Neural cell (in vitro differentiated cells): ENCODE measurements at regions not wholly inside any gene's neighbourhood (a gene's known extent, or its start where the extent isn't known, plus 50 kb on each side); places are given as distances from the start of the nearest gene placed in this dataset.

ENCODE experiments used
- H2AFZ ChIP-seq: fragments of 200-600, 300-800 bp; sonication (generic), shearing (Covaris generic); 2 replicates; pipeline ENCODE4 v1.6.0; 2014; ENCODE audit warnings: low read depth, mild to moderate bottlenecking, antibody characterized with exemption, low read length, moderate library complexity
- H3F3A ChIP-seq: fragments of 200-600 bp; shearing (Covaris generic); 2 replicates; pipeline ENCODE4 v1.6.1; 2016; ENCODE audit warnings: mild to moderate bottlenecking, moderate library complexity, mixed read lengths, antibody characterized with exemption, low read length; ENCODE audit not compliant: insufficient read depth, poor library complexity, severe bottlenecking
- H3K27ac ChIP-seq: fragments of 200-600, 300-800 bp; sonication (generic), shearing (Covaris generic); 2 replicates; pipeline ENCODE4 v1.5.1; 2014; ENCODE audit warnings: mild to moderate bottlenecking, low read length, moderate library complexity
- H3K27me3 ChIP-seq: fragments of 300-800, 200-600 bp; sonication (generic), shearing (Covaris generic); 2 replicates; pipeline ENCODE4 v1.6.0; 2014; ENCODE audit warnings: mild to moderate bottlenecking, low read depth, low read length, moderate library complexity; ENCODE audit not compliant: insufficient read depth
- H3K36me3 ChIP-seq: fragments of 300-800, 200-600 bp; sonication (generic), shearing (Covaris generic); 2 replicates; pipeline ENCODE4 v1.5.1; 2014; ENCODE audit warnings: mild to moderate bottlenecking, antibody characterized with exemption, low read length, moderate library complexity; ENCODE audit not compliant: insufficient read depth
- H3K4me2 ChIP-seq: fragments of 300-800, 200-600 bp; sonication (generic), shearing (Covaris generic); 2 replicates; pipeline ENCODE4 v1.6.0; 2014; ENCODE audit warnings: mild to moderate bottlenecking, low read length
- H3K4me3 ChIP-seq: fragments of 300-800, 200-600 bp; sonication (generic), shearing (Covaris generic); 2 replicates; pipeline ENCODE4 v1.5.1; 2014; ENCODE audit warnings: mild to moderate bottlenecking, low read length, moderate library complexity
- H3K79me2 ChIP-seq: fragments of 200-600 bp; shearing (Covaris generic); replicated peaks from 2 replicates; pipeline ENCODE4 v1.6.0; 2014; ENCODE audit warnings: mild to moderate bottlenecking, low read length, moderate library complexity; ENCODE audit not compliant: insufficient read depth
- H3K9ac ChIP-seq: fragments of 300-800, 200-600 bp; sonication (generic), shearing (Covaris generic); 2 replicates; pipeline ENCODE4 v1.6.1; 2016; ENCODE audit warnings: mild to moderate bottlenecking, low read length, mixed read lengths
- H3K9me2 ChIP-seq: fragments of 200-600 bp; shearing (Covaris generic); 2 replicates; pipeline ENCODE4 v1.6.1; 2016; ENCODE audit warnings: mild to moderate bottlenecking, low read length, mixed read lengths; ENCODE audit not compliant: insufficient read depth
- H3K9me3 ChIP-seq: fragments of 200-600, 300-800 bp; sonication (generic), shearing (Covaris generic); 2 replicates; pipeline ENCODE4 v1.6.1; 2016; ENCODE audit warnings: mild to moderate bottlenecking, mixed run types, low read length, moderate library complexity, mixed read lengths
- H4K20me1 ChIP-seq: fragments of 200-600 bp; shearing (Covaris generic); 2 replicates; pipeline ENCODE4 v1.6.1; 2016; ENCODE audit warnings: mild to moderate bottlenecking, mixed run types; ENCODE audit not compliant: insufficient read depth
- EP300 ChIP-seq: fragments of 450-650 bp; conservative IDR thresholded peaks from 2 replicates; pipeline ENCODE4 v1.6.1; 2014; ENCODE audit warnings: antibody characterized with exemption, mild to moderate bottlenecking, moderate library complexity; ENCODE audit not compliant: poor library complexity, severe bottlenecking
- EZH2 ChIP-seq: fragments of 200-600, 300-800 bp; shearing (Covaris generic), sonication (generic); IDR thresholded peaks from 2 replicates; pipeline ENCODE4 v1.6.1; 2014; ENCODE audit warnings: antibody characterized with exemption, low read length, borderline replicate concordance, mild to moderate bottlenecking; ENCODE audit not compliant: insufficient read depth, poor library complexity, severe bottlenecking
- MXI1 ChIP-seq: fragments of 450-650 bp; conservative IDR thresholded peaks from 2 replicates; pipeline ENCODE4 v1.6.1; 2014; ENCODE audit warnings: antibody characterized with exemption, mild to moderate bottlenecking; ENCODE audit not compliant: poor library complexity, severe bottlenecking
- POLR2AphosphoS5 ChIP-seq: IDR thresholded peaks from 2 replicates; pipeline ENCODE4 v1.6.1; 2012
- RAD21 ChIP-seq: fragments of 450-650 bp; conservative IDR thresholded peaks from 2 replicates; pipeline ENCODE4 v1.6.1; 2014; ENCODE audit warnings: antibody characterized with exemption, mild to moderate bottlenecking, moderate library complexity
- SMC3 ChIP-seq: fragments of 450-650 bp; conservative IDR thresholded peaks from 2 replicates; pipeline ENCODE4 v1.6.1; 2014; ENCODE audit warnings: antibody characterized with exemption, mild to moderate bottlenecking, moderate library complexity; ENCODE audit not compliant: poor library complexity
- TAF1 ChIP-seq: IDR thresholded peaks from 2 replicates; pipeline ENCODE4 v1.6.1; 2012; ENCODE audit warnings: low read depth
- TF ChIP-seq, protein P1 (sequence below): fragments of 450-650 bp; IDR thresholded peaks from 2 replicates; pipeline ENCODE4 v1.5.1; 2014; ENCODE audit warnings: antibody characterized with exemption, mild to moderate bottlenecking, moderate library complexity; ENCODE audit not compliant: poor library complexity, severe bottlenecking
- TF ChIP-seq, protein P2 (sequence below): IDR thresholded peaks from 2 replicates; pipeline ENCODE4 v1.6.1; 2012; ENCODE audit warnings: borderline replicate concordance

DNA sequence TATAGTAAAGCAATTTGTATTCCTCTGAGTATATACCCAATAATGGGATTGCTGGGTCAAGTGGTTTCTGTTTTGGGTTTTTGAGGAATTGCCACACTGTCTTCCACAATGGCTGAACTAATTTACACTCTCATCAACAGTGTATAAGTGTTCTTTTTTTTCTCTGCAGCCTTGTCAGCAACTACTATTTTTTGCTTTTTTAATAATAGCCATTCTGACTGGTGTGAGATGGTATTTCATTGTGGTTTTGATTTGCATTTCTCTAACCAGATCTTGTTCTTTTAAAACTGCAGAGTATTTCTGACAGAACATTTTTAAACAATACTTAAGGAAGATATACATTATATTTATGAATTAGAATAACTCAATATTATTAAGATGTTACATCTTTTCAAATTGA is 1140.5 kb upstream of the CNTN5 start:
- no peaks in the 10 kb centered on the region for H3K36me3 ChIP-seq
- no peaks in the 10 kb centered on the region for H3K27me3 ChIP-seq
- H3K9me3 ChIP-seq: no peaks in the 10 kb centered on the region
- H3K9me2 ChIP-seq: no peaks in the 10 kb centered on the region
- no peaks in the 10 kb centered on the region for H3K79me2 ChIP-seq
- no peak overlapping the region for H3K4me2 ChIP-seq
- TF ChIP-seq MXI1 (no peak), EP300 (no peak), POLR2AphosphoS5 (no peak), RAD21 (no peak), EZH2 (no peak), SMC3 (no peak), TAF1 (no peak)
- TF ChIP-seq, protein P1, sequence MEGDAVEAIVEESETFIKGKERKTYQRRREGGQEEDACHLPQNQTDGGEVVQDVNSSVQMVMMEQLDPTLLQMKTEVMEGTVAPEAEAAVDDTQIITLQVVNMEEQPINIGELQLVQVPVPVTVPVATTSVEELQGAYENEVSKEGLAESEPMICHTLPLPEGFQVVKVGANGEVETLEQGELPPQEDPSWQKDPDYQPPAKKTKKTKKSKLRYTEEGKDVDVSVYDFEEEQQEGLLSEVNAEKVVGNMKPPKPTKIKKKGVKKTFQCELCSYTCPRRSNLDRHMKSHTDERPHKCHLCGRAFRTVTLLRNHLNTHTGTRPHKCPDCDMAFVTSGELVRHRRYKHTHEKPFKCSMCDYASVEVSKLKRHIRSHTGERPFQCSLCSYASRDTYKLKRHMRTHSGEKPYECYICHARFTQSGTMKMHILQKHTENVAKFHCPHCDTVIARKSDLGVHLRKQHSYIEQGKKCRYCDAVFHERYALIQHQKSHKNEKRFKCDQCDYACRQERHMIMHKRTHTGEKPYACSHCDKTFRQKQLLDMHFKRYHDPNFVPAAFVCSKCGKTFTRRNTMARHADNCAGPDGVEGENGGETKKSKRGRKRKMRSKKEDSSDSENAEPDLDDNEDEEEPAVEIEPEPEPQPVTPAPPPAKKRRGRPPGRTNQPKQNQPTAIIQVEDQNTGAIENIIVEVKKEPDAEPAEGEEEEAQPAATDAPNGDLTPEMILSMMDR: no peak
- TF ChIP-seq, protein P2, sequence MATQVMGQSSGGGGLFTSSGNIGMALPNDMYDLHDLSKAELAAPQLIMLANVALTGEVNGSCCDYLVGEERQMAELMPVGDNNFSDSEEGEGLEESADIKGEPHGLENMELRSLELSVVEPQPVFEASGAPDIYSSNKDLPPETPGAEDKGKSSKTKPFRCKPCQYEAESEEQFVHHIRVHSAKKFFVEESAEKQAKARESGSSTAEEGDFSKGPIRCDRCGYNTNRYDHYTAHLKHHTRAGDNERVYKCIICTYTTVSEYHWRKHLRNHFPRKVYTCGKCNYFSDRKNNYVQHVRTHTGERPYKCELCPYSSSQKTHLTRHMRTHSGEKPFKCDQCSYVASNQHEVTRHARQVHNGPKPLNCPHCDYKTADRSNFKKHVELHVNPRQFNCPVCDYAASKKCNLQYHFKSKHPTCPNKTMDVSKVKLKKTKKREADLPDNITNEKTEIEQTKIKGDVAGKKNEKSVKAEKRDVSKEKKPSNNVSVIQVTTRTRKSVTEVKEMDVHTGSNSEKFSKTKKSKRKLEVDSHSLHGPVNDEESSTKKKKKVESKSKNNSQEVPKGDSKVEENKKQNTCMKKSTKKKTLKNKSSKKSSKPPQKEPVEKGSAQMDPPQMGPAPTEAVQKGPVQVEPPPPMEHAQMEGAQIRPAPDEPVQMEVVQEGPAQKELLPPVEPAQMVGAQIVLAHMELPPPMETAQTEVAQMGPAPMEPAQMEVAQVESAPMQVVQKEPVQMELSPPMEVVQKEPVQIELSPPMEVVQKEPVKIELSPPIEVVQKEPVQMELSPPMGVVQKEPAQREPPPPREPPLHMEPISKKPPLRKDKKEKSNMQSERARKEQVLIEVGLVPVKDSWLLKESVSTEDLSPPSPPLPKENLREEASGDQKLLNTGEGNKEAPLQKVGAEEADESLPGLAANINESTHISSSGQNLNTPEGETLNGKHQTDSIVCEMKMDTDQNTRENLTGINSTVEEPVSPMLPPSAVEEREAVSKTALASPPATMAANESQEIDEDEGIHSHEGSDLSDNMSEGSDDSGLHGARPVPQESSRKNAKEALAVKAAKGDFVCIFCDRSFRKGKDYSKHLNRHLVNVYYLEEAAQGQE: no peak
- no peak overlapping the region for H3K27ac ChIP-seq
- no peak overlapping the region for H3K9ac ChIP-seq
- no peak overlapping the region for H2AFZ ChIP-seq
- H4K20me1 ChIP-seq: no peaks in the 10 kb centered on the region
- H3F3A ChIP-seq: no peaks in the 10 kb centered on the region
- no peak overlapping the region for H3K4me3 ChIP-seq

DNA sequence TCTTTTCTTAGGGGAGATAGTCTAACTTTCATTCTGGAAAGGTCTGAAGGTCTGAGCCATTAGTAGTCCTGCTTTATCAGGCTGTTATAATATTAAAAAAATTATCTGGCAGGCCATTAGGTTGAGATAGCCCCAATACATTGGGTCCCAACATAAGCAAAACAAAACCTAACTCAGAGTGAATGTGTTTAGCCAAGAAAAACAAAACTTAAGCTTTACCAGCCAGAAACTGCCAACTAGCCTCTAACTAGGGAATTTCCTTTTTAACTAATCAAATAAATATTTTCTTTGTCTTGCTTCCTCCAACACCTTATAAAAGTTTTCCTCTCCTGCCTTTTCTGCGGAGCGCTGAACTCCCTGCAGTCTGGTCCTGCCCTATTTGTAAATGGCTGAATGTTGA is 1137.7 kb upstream of the CNTN5 start:
- Histone ChIP-seq H3K4me3 (no peak overlapping the region), H3K9ac (no peak overlapping the region), H4K20me1 (no peaks in the 10 kb centered on the region), H2AFZ (no peak overlapping the region), H3K36me3 (no peaks in the 10 kb centered on the region), H3K27me3 (no peaks in the 10 kb centered on the region), H3K27ac (no peak overlapping the region), H3K9me3 (no peaks in the 10 kb centered on the region), H3K79me2 (no peaks in the 10 kb centered on the region), H3K4me2 (no peak overlapping the region), H3F3A (no peaks in the 10 kb centered on the region), H3K9me2 (no peaks in the 10 kb centered on the region)
- TF ChIP-seq POLR2AphosphoS5: no peak
- TF ChIP-seq, protein P1: no peak
- TF ChIP-seq, protein P2: no peak
